ENCODE measurements at regions not wholly inside any gene's neighbourhood (a gene's known extent, or its start where the extent isn't known, plus 50 kb on each side); places are given as distances from the start of the nearest gene placed in this dataset.

DNA sequence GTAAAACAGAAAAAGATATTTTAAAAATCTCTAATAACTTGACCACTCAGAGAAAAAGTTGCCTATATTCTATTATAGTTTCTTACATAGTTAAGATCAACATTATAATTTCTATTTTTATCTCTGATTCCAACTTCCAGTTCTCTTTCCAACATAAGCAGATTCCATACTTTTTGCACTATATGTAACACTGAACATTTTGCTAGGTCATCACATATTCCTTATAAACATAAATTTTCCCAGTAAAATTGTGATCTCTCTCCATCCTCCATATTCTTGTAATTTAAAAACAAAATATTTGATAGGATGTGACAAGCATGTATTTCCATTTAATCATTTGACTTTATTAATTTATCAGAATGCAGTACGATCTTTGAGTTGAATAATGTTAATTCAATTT is 170.4 kb upstream of the THSD7A start:
- Histone ChIP-seq H3K27me3 (no peaks in the 10 kb centered on the region), H3K36me3 (no peaks in the 10 kb centered on the region), H3K9me3 (no peaks in the 10 kb centered on the region), H3K4me1 (ENCODE audit: insufficient read depth) (no peaks in the 10 kb centered on the region), H3K4me3 (no peak overlapping the region), H3K27ac (no peak overlapping the region)
- TF ChIP-seq POLR2A (IDR thresholded peaks at IDR 0.05) (no peak), EP300 (IDR thresholded peaks at IDR 0.05) (no peak), CTCF (IDR thresholded peaks at IDR 0.05) (no peak)
- WGBS, 3 donors = 80 to 90% (median 89%) methylated on average over 1 of the region's 1 CpG
- intact Hi-C loops (cut with DNase I) = no loop called here
- no peak for DNase-seq

GRCh38 chr7:12004581-12004980 is 172.6 kb upstream of the THSD7A start:
- H3K36me3 ChIP-seq = no peaks in the 10 kb centered on the region
- no peak overlapping the region for H3K4me3 ChIP-seq
- WGBS, 3 donors = 86 to 92% (median 92%) methylated on average over 5 of the region's 5 CpGs
- no peaks in the 10 kb centered on the region for H3K4me1 ChIP-seq (ENCODE audit: insufficient read depth)
- no peaks in the 10 kb centered on the region for H3K9me3 ChIP-seq
- no peak for TF ChIP-seq POLR2A (IDR thresholded peaks at IDR 0.05)
- TF ChIP-seq EP300 (IDR thresholded peaks at IDR 0.05) = no peak
- no peak for TF ChIP-seq CTCF (IDR thresholded peaks at IDR 0.05)
- H3K27ac ChIP-seq = no peak overlapping the region
- intact Hi-C loops (cut with DNase I) = no loop called here
- H3K27me3 ChIP-seq = no peaks in the 10 kb centered on the region
- DNase-seq = no peak

GRCh38 chr7:12007576-12007975 is 175.6 kb upstream of the THSD7A start:
- no peaks in the 10 kb centered on the region for H3K36me3 ChIP-seq
- no peaks in the 10 kb centered on the region for H3K4me1 ChIP-seq (ENCODE audit: insufficient read depth)
- no peaks in the 10 kb centered on the region for H3K27me3 ChIP-seq
- no peak overlapping the region for H3K4me3 ChIP-seq
- 43 to 49% (median 48%) methylated on average over 2 of the region's 2 CpGs for WGBS, 3 donors
- H3K9me3 ChIP-seq = no peaks in the 10 kb centered on the region
- H3K27ac ChIP-seq = no peak overlapping the region
- TF ChIP-seq CTCF (IDR thresholded peaks at IDR 0.05) (no peak), EP300 (IDR thresholded peaks at IDR 0.05) (no peak), POLR2A (IDR thresholded peaks at IDR 0.05) (no peak)
- intact Hi-C loops (cut with DNase I) = no loop called here
- no peak for DNase-seq

GRCh38 chr7:12013983-12014382 is 182.0 kb upstream of the THSD7A start:
- Histone ChIP-seq H3K4me1 (ENCODE audit: insufficient read depth) (no peaks in the 10 kb centered on the region), H3K27me3 (no peaks in the 10 kb centered on the region), H3K9me3 (no peaks in the 10 kb centered on the region), H3K36me3 (no peaks in the 10 kb centered on the region), H3K4me3 (no peak overlapping the region), H3K27ac (no peak overlapping the region)
- intact Hi-C loops (cut with DNase I) = no loop called here
- WGBS, 3 donors = 91 to 96% (median 91%) methylated on average over 1 of the region's 1 CpG
- DNase-seq = no peak
- TF ChIP-seq POLR2A (IDR thresholded peaks at IDR 0.05) = no peak

DNA sequence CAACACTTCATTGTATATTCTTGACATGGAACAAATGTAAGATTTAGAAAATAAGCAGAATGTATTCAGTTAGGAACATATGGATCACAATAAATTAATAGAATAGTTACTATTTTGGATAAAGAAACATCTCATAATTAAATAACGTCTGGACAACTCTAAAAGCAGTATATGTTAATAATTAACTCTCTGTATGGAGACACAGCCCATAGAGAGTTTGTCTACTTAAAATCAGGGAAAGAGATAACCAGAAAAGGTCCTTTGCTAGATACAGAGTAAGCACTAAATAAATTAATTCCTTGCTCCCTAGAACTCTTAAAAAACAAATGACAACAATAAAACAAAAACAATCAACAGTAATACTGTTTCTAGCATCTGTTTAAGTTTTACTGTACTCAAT is 184.4 kb upstream of the THSD7A start:
- no peak overlapping the region for H3K27ac ChIP-seq
- no peaks in the 10 kb centered on the region for H3K4me1 ChIP-seq (ENCODE audit: insufficient read depth)
- H3K27me3 ChIP-seq = no peaks in the 10 kb centered on the region
- no peak for DNase-seq
- no peak overlapping the region for H3K4me3 ChIP-seq
- WGBS, 3 donors = 51 to 56% (median 54%) methylated on average over 1 of the region's 1 CpG
- H3K36me3 ChIP-seq = no peaks in the 10 kb centered on the region
- no peaks in the 10 kb centered on the region for H3K9me3 ChIP-seq
- intact Hi-C loops (cut with DNase I) = no loop called here
- no peak for TF ChIP-seq POLR2A (IDR thresholded peaks at IDR 0.05)
- no peak for TF ChIP-seq EP300 (IDR thresholded peaks at IDR 0.05)
- no peak for TF ChIP-seq CTCF (IDR thresholded peaks at IDR 0.05)

Measured in ovary (tissue), 7 donors.